Keratinocyte (primary cell): ENCODE measurements at regions not wholly inside any gene's neighbourhood (a gene's known extent, or its start where the extent isn't known, plus 50 kb on each side); places are given as distances from the start of the nearest gene placed in this dataset.

Experiments
- DNase-seq: peaks from one replicate; pipeline ENCODE4 v3.0.0-alpha.2; 2011; ENCODE audit warnings: low read depth, missing footprints, low spot score
- FAIRE-seq: peaks from 2 replicates; lab custom pipeline; 2011; peaks lifted over from hg19 to GRCh38; lab: Jason Lieb, UNC
- H2AFZ ChIP-seq: 2 replicates; pipeline ENCODE4 v1.6.0; 2012; ENCODE audit warnings: low read length, control low read depth, inconsistent platforms; ENCODE audit not compliant: control insufficient read depth
- H3K27ac ChIP-seq: 2 replicates; pipeline ENCODE4 v1.5.1; 2011; ENCODE audit warnings: low read length; ENCODE audit not compliant: control insufficient read depth, insufficient read depth
- H3K27me3 ChIP-seq: 3 replicates; pipeline ENCODE4 v1.6.0; 2011; ENCODE audit warnings: low read length; ENCODE audit not compliant: control insufficient read depth, insufficient read depth; ENCODE audit errors: extremely low read depth
- H3K36me3 ChIP-seq, 2 experiments: 2 replicates in 1 of 2; 3 replicates in 1 of 2; pipeline ENCODE4 v1.5.1; 2011; ENCODE audit warnings: low read length in 2 of 2, mild to moderate bottlenecking in 1 of 2; ENCODE audit not compliant: control insufficient read depth in 2 of 2, insufficient read depth in 2 of 2; ENCODE audit errors: extremely low read depth in 1 of 2
- H3K4me1 ChIP-seq: 3 replicates; pipeline ENCODE4 v1.5.1; 2011; ENCODE audit warnings: low read length; ENCODE audit not compliant: control insufficient read depth, insufficient read depth; ENCODE audit errors: extremely low read depth
- H3K4me2 ChIP-seq: 3 replicates; pipeline ENCODE4 v1.6.0; 2011; ENCODE audit warnings: low read depth, low read length; ENCODE audit not compliant: control insufficient read depth, insufficient read depth; ENCODE audit errors: extremely low read depth
- H3K4me3 ChIP-seq, 3 experiments: fragments of 200-600 bp in 1 of 3; sonication (generic) in 1 of 3; 2 replicates in 2 of 3; 3 replicates in 1 of 3; pipeline ENCODE4 v1.5.1; 2011 to 2016; ENCODE audit warnings: low read length in 3 of 3, mild to moderate bottlenecking in 3 of 3, control low read depth in 2 of 3, inconsistent platforms in 1 of 3, low read depth in 1 of 3, mixed read lengths in 1 of 3, mixed run types in 1 of 3, moderate library complexity in 1 of 3; ENCODE audit not compliant: control insufficient read depth in 2 of 3, insufficient read depth in 2 of 3; ENCODE audit errors: extremely low read depth in 1 of 3
- H3K79me2 ChIP-seq: 2 replicates; pipeline ENCODE4 v1.6.0; 2012; ENCODE audit warnings: low read length; ENCODE audit not compliant: control insufficient read depth, insufficient read depth
- H3K9ac ChIP-seq: 3 replicates; pipeline ENCODE4 v1.6.0; 2011; ENCODE audit warnings: low read length; ENCODE audit not compliant: control insufficient read depth, insufficient read depth; ENCODE audit errors: extremely low read depth
- H3K9me1 ChIP-seq: 3 replicates; pipeline ENCODE4 v1.6.0; 2011; ENCODE audit warnings: low read length; ENCODE audit not compliant: control insufficient read depth, insufficient read depth; ENCODE audit errors: extremely low read depth
- H3K9me3 ChIP-seq: 2 replicates; pipeline ENCODE4 v1.5.1; 2012; ENCODE audit warnings: low read depth, low read length; ENCODE audit not compliant: control insufficient read depth
- H4K20me1 ChIP-seq: 3 replicates; pipeline ENCODE4 v1.6.0; 2011; ENCODE audit warnings: low read length; ENCODE audit not compliant: control insufficient read depth, insufficient read depth; ENCODE audit errors: extremely low read depth
- CTCF ChIP-seq, 3 experiments: IDR thresholded peaks in 1 of 3; conservative IDR thresholded peaks in 1 of 3; optimal IDR thresholded peaks in 1 of 3; 2 replicates in 2 of 3; 3 replicates in 1 of 3; pipeline versions ENCODE3 to v1.5.1; 2011; ENCODE audit warnings: low read length in 3 of 3, mild to moderate bottlenecking in 3 of 3, moderate library complexity in 2 of 3, control low read depth in 1 of 3, inconsistent platforms in 1 of 3; ENCODE audit not compliant: insufficient read depth in 2 of 3; ENCODE audit errors: extremely low read depth in 1 of 3
- EZH2 ChIP-seq: IDR thresholded peaks from one replicate; pipeline ENCODE4 v1.6.1; 2012; ENCODE audit warnings: inconsistent platforms, mild to moderate bottlenecking, low read length, moderate library complexity
- dilution Hi-C: fragments of 300-500 bp; cut with MboI; formaldehyde crosslinking; loops from one replicate; pipeline ENCODE4 v1.7.0; 2020; ENCODE audit warnings: low sequenced_read_pairs; ENCODE audit not compliant: extremely low pct_ligation_motif_present

DNA sequence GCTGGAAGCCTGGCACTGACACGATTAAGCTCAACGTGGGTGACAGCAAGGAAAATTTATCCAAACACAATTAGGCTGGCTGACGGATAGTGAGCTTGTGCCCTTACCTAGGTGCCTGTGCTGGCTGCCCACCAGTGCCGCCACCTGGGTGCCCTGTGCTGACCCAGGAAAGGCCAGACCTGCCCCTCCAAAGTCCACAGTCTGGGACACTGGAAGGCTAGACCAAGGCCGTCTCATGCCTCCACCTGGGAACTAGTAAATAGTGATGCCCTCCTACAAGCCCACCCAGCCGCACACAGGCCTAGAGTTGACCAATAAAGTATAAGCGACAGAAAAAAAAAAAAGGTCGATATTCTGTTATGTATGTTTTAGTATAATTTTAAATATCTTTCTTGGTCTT is 142.6 kb upstream of the MCHR2 start:
- no peak for DNase-seq
- FAIRE-seq = no peak
- dilution Hi-C loops = no loop called here

DNA sequence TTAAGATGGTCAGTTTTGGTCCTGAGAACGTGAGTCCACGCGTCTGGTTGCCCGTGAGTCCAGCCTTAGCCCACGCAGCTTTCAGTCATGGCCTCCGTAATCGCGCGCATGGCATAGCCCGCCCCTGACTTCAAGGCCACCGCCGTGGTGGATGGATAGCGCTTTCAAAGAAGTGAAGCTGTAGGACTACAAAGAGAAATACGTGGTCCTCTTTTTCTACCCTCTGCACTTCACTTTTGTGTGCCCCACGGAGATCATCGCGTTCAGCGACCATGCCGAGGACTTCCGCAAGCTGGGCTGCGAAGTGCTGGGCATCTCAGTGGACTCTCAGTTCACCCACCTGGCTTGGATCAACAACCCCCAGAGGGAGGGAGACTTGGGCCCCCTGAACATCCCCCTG is 142.0 kb upstream of the MCHR2 start:
- TF ChIP-seq EZH2 = no peak
- TF ChIP-seq CTCF (optimal IDR thresholded peaks at IDR 0.05 in 1 of 3, IDR thresholded peaks at IDR 0.05 in 1 of 3, conservative IDR thresholded peaks at IDR 0.05 in 1 of 3; ENCODE audit: extremely low read depth in 1 of 3, insufficient read depth in 2 of 3, low read length in 3 of 3) = no peak
- no peak for FAIRE-seq
- H3K9me1 ChIP-seq = no peaks in the 10 kb centered on the region
- no peaks in the 10 kb centered on the region for H3K4me1 ChIP-seq
- no peaks in the 10 kb centered on the region for H3K36me3 ChIP-seq
- H3K27me3 ChIP-seq = peaks cover 7% of the 10 kb centered on the region
- DNase-seq = no peak
- no peak overlapping the region for H3K4me2 ChIP-seq
- H3K79me2 ChIP-seq = no peaks in the 10 kb centered on the region
- H3K4me3 ChIP-seq = no peak overlapping the region
- H2AFZ ChIP-seq = no peak overlapping the region
- no peaks in the 10 kb centered on the region for H4K20me1 ChIP-seq
- H3K27ac ChIP-seq = no peak overlapping the region
- dilution Hi-C loops = no loop called here
- no peaks in the 10 kb centered on the region for H3K9me3 ChIP-seq
- H3K9ac ChIP-seq = no peak overlapping the region

More for the DNA sequence above, 142.6 kb upstream of the MCHR2 start:
- Histone ChIP-seq H3K27me3 (peaks cover 5% of the 10 kb centered on the region), H3K9me1 (no peaks in the 10 kb centered on the region), H3K4me2 (no peak overlapping the region), H3K4me3 (no peak overlapping the region), H3K9ac (no peak overlapping the region), H3K4me1 (no peaks in the 10 kb centered on the region), H3K27ac (no peak overlapping the region), H2AFZ (no peak overlapping the region), H3K36me3 (no peaks in the 10 kb centered on the region), H3K79me2 (no peaks in the 10 kb centered on the region), H4K20me1 (no peaks in the 10 kb centered on the region), H3K9me3 (no peaks in the 10 kb centered on the region)
- TF ChIP-seq EZH2 (no peak), CTCF (optimal IDR thresholded peaks at IDR 0.05 in 1 of 3, IDR thresholded peaks at IDR 0.05 in 1 of 3, conservative IDR thresholded peaks at IDR 0.05 in 1 of 3; ENCODE audit: extremely low read depth in 1 of 3, insufficient read depth in 2 of 3, low read length in 3 of 3) (no peak)
